IMR-90 (cell line): ENCODE measurements at regions not wholly inside any gene's neighbourhood (a gene's known extent, or its start where the extent isn't known, plus 50 kb on each side); places are given as distances from the start of the nearest gene placed in this dataset.

Experiments used
- ATAC-seq: fragments of 200-7000 bp; cut with Tn5 transposase; 2 replicates; pipeline ENCODE4 v1.9.1; 2020; ENCODE audit warnings: low read depth, mild to moderate bottlenecking, moderate library complexity
- BruUV-seq: library from RNA; stranded (reverse); fragments of 400-500 nt; replicated peaks from 2 replicates; lab custom pipeline; 2021; lab: Mats Ljungman, UMichigan
- CTCF ChIA-PET: fragments of 300-600 bp; formaldehyde crosslinking; extraction: SDS; loops from one replicate; lab custom pipeline; 2021; ENCODE audit warnings: antibody characterized with exemption; lab: Yijun Ruan, JAX
- POLR2A ChIA-PET: fragments of 300-600 bp; sonication (Branson Sonifier 250); formaldehyde crosslinking; loops from one replicate; lab custom pipeline; 2022; ENCODE audit warnings: antibody characterized with exemption; ENCODE audit not compliant: unreplicated experiment; lab: Charles Lee
- DNase-seq: peaks from one replicate; pipeline ENCODE4 v3.0.0; 2013
- H2AFZ ChIP-seq: replicated peaks from 2 replicates; pipeline ENCODE3; 2013; ENCODE audit warnings: low read length, mild to moderate bottlenecking; ENCODE audit not compliant: poor library complexity
- H2AK5ac ChIP-seq: 2 replicates; pipeline ENCODE4 v1.6.1; 2013; ENCODE audit warnings: low read depth, low read length, inconsistent platforms
- H2AK9ac ChIP-seq: replicated peaks from 2 replicates; pipeline ENCODE3; 2013; ENCODE audit warnings: mild to moderate bottlenecking, low read depth, low read length, moderate library complexity; ENCODE audit not compliant: poor library complexity
- H2BK120ac ChIP-seq: 2 replicates; pipeline ENCODE4 v1.6.1; 2013; ENCODE audit warnings: low read depth, low read length, inconsistent platforms
- H2BK15ac ChIP-seq: 3 replicates; pipeline ENCODE4 v1.6.1; 2013; ENCODE audit warnings: low read depth, low read length, inconsistent platforms
- H2BK20ac ChIP-seq: 2 replicates; pipeline ENCODE4 v1.6.1; 2013; ENCODE audit warnings: low read depth, mild to moderate bottlenecking, inconsistent platforms, low read length, moderate library complexity
- H2BK5ac ChIP-seq: 2 replicates; pipeline ENCODE4 v1.6.1; 2013; ENCODE audit warnings: mild to moderate bottlenecking, low read depth, low read length, inconsistent platforms; ENCODE audit not compliant: poor library complexity, severe bottlenecking
- H3K14ac ChIP-seq: replicated peaks from 2 replicates; pipeline ENCODE4 v1.6.1; 2013; ENCODE audit warnings: low read depth, low read length, inconsistent platforms
- H3K18ac ChIP-seq: 2 replicates; pipeline ENCODE4 v1.6.1; 2013; ENCODE audit warnings: low read depth, low read length, control low read depth
- H3K23ac ChIP-seq: 2 replicates; pipeline ENCODE4 v1.6.1; 2013; ENCODE audit warnings: low read depth, low read length, inconsistent platforms
- H3K27ac ChIP-seq: 2 replicates; pipeline ENCODE4 v1.5.1; 2013; ENCODE audit warnings: mild to moderate bottlenecking, control low read depth, low read length; ENCODE audit not compliant: insufficient read depth
- H3K27me3 ChIP-seq: 2 replicates; pipeline ENCODE4 v1.6.1; 2013; ENCODE audit warnings: low read length; ENCODE audit not compliant: control insufficient read depth, insufficient read depth
- H3K36me3 ChIP-seq: 2 replicates; pipeline ENCODE4 v1.6.1; 2013; ENCODE audit warnings: low read length, mixed read lengths; ENCODE audit not compliant: control insufficient read depth, insufficient read depth
- H3K4ac ChIP-seq: 2 replicates; pipeline ENCODE4 v1.6.1; 2013; ENCODE audit warnings: low read depth, low read length, inconsistent platforms
- H3K4me1 ChIP-seq: 2 replicates; pipeline ENCODE4 v1.6.1; 2013; ENCODE audit warnings: low read length, mixed read lengths; ENCODE audit not compliant: control insufficient read depth, insufficient read depth
- H3K4me2 ChIP-seq: 2 replicates; pipeline ENCODE4 v1.6.1; 2013; ENCODE audit warnings: low read depth, mild to moderate bottlenecking, control low read depth, low read length, moderate library complexity
- H3K4me3 ChIP-seq: 2 replicates; pipeline ENCODE4 v1.5.1; 2013; ENCODE audit warnings: low read depth, mild to moderate bottlenecking, control low read depth, low read length, moderate library complexity; ENCODE audit not compliant: insufficient read depth
- H3K56ac ChIP-seq: 2 replicates; pipeline ENCODE4 v1.6.1; 2013; ENCODE audit warnings: low read length, inconsistent platforms; ENCODE audit not compliant: insufficient read depth; ENCODE audit errors: extremely low read depth
- H3K79me1 ChIP-seq, 2 experiments: 2 replicates each; pipeline ENCODE4 v1.6.1; 2013; ENCODE audit warnings: low read length in 2 of 2, inconsistent platforms in 1 of 2, low read depth in 1 of 2
- H3K9ac ChIP-seq: 2 replicates; pipeline ENCODE4 v1.6.1; 2013; ENCODE audit warnings: low read depth, low read length, control low read depth
- H3K9me1 ChIP-seq: 2 replicates; pipeline ENCODE4 v1.6.1; 2013; ENCODE audit warnings: low read length, inconsistent platforms; ENCODE audit not compliant: insufficient read depth
- H3K9me3 ChIP-seq: 2 replicates; pipeline ENCODE4 v1.6.1; 2013; ENCODE audit warnings: low read length; ENCODE audit not compliant: control insufficient read depth, insufficient read depth
- H4K20me1 ChIP-seq: 2 replicates; pipeline ENCODE4 v1.6.1; 2013; ENCODE audit warnings: low read length, inconsistent platforms; ENCODE audit not compliant: insufficient read depth
- H4K5ac ChIP-seq: 2 replicates; pipeline ENCODE4 v1.6.1; 2013; ENCODE audit warnings: mild to moderate bottlenecking, low read depth, low read length, control low read depth
- H4K8ac ChIP-seq, 2 experiments: 2 replicates each; pipeline ENCODE4 v1.6.1; 2013; ENCODE audit warnings: low read depth in 2 of 2, low read length in 2 of 2, control low read depth in 1 of 2, inconsistent platforms in 1 of 2
- H4K91ac ChIP-seq: 2 replicates; pipeline ENCODE4 v1.6.1; 2013; ENCODE audit warnings: low read depth, low read length, inconsistent platforms; ENCODE audit not compliant: insufficient read depth
- BHLHE40 ChIP-seq: fragments of 150-350 bp; IDR thresholded peaks from 2 replicates; pipeline ENCODE4 v1.6.1; 2016; ENCODE audit warnings: mild to moderate bottlenecking, low read depth, low read length
- CEBPB ChIP-seq: IDR thresholded peaks from 2 replicates; pipeline ENCODE4 v1.6.1; 2012; ENCODE audit warnings: low read depth, low read length, improper control_type of control experiment
- CHD1 ChIP-seq: IDR thresholded peaks from 2 replicates; pipeline ENCODE4 v1.6.1; 2012; ENCODE audit warnings: low read depth, low read length, improper control_type of control experiment
- FOS ChIP-seq: fragments of 150-350 bp; IDR thresholded peaks from 2 replicates; pipeline ENCODE4 v1.6.1; 2016; ENCODE audit warnings: low read depth, low read length
- MAFK ChIP-seq: IDR thresholded peaks from 2 replicates; pipeline ENCODE4 v1.6.1; 2012; ENCODE audit warnings: low read depth, low read length, improper control_type of control experiment
- MAZ ChIP-seq: IDR thresholded peaks from 2 replicates; pipeline ENCODE4 v1.6.1; 2012; ENCODE audit warnings: low read depth, mild to moderate bottlenecking, low read length, improper control_type of control experiment, moderate library complexity, borderline replicate concordance
- MXI1 ChIP-seq: IDR thresholded peaks from 2 replicates; pipeline ENCODE4 v1.6.1; 2012; ENCODE audit warnings: low read depth, mild to moderate bottlenecking, low read length, moderate library complexity, borderline replicate concordance
- NFE2L2 ChIP-seq: fragments of 150-350 bp; IDR thresholded peaks from 2 replicates; pipeline ENCODE4 v1.6.1; 2016; ENCODE audit warnings: low read depth, mild to moderate bottlenecking, low read length
- POLR2A ChIP-seq: IDR thresholded peaks from 2 replicates; pipeline ENCODE4 v1.6.1; 2012; ENCODE audit warnings: mild to moderate bottlenecking, low read depth, low read length
- RAD21 ChIP-seq: IDR thresholded peaks from 2 replicates; pipeline ENCODE4 v1.6.1; 2012; ENCODE audit warnings: low read length, improper control_type of control experiment
- RCOR1 ChIP-seq: IDR thresholded peaks from 2 replicates; pipeline ENCODE4 v1.6.1; 2012; ENCODE audit warnings: mild to moderate bottlenecking, low read length, improper control_type of control experiment; ENCODE audit not compliant: insufficient replicate concordance
- RFX5 ChIP-seq: IDR thresholded peaks from 2 replicates; pipeline ENCODE4 v1.8.0; 2012; ENCODE audit warnings: low read depth, mild to moderate bottlenecking, low read length, moderate library complexity
- SMC3 ChIP-seq: fragments of 150-350 bp; IDR thresholded peaks from 2 replicates; pipeline ENCODE4 v1.6.1; 2016; ENCODE audit warnings: low read depth, mild to moderate bottlenecking, antibody characterized with exemption, low read length, moderate library complexity
- USF2 ChIP-seq: fragments of 150-350 bp; IDR thresholded peaks from 2 replicates; pipeline ENCODE4 v1.6.1; 2017; ENCODE audit warnings: mild to moderate bottlenecking, antibody characterized with exemption, low read length, low read depth
- WGBS, 2 experiments: methylation state at CpG; one replicate each; pipeline versions ENCODE4 v1.1.5 to v1.1.7; 2013; ENCODE audit warnings: missing lambda C conversion rate in 2 of 2; ENCODE audit not compliant: insufficient read length in 1 of 2; ENCODE audit errors: extremely low coverage in 2 of 2; 5-methylcytosine and 5-hydroxymethylcytosine counted together
- dilution Hi-C: fragments of 300-500 bp; cut with HindIII; formaldehyde crosslinking; loops from one replicate; pipeline ENCODE4 v1.14.3; 2018; ENCODE audit warnings: low sequenced_read_pairs; ENCODE audit not compliant: unreplicated experiment
- in situ Hi-C: fragments of 300-500 bp; cut with MboI; formaldehyde crosslinking; loops from 3 replicates; pipeline ENCODE4 v1.14.3; 2019; ENCODE audit warnings: low sequenced_read_pairs, inconsistent platforms, mixed read lengths
- intact Hi-C: fragments of 100-400 bp; cut with micrococcal nuclease; formaldehyde crosslinking; loops from 2 replicates; pipeline ENCODE4 v1.10.0; 2022
- TF ChIP-seq, protein P1 (sequence below): conservative IDR thresholded peaks from 2 replicates; pipeline ENCODE4 v1.5.1; 2012; ENCODE audit warnings: mild to moderate bottlenecking, low read depth, low read length, improper control_type of control experiment
- TF ChIP-seq, protein P2 (sequence below): fragments of 150-350 bp; IDR thresholded peaks from 2 replicates; pipeline ENCODE4 v1.6.1; 2016; ENCODE audit warnings: low read depth, mild to moderate bottlenecking, low read length, moderate library complexity, borderline replicate concordance

DNA sequence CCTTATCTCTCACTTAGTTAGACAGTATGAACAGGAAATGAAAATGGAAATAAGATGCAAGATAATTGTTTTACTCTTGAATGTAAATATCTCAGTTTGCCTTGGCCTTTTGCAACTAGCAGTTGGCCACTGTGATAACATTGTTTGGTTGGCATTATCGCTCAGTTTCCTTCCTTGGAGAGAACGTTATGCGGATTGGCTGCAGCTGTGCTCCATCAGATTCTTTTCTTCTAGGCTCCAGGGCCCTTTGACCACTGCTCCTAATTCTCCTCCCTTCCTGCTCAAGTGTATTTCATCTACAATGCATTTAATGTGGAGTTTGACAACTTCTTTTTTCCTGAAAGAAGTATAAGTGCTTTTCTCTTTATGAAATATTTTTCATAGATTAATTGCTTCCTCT lies 284.2 kb downstream of the ADAMTS20 start:
- no peak for DNase-seq
- Histone ChIP-seq H2BK15ac (no peak overlapping the region), H3K27me3 (no peaks in the 10 kb centered on the region), H3K4me1 (no peaks in the 10 kb centered on the region), H2BK5ac (no peak overlapping the region), H3K4me3 (no peak overlapping the region), H3K79me1 (no peaks in the 10 kb centered on the region), H3K56ac (no peak overlapping the region), H3K27ac (no peak overlapping the region), H2BK20ac (no peak overlapping the region), H4K20me1 (no peaks in the 10 kb centered on the region), H3K18ac (no peak overlapping the region; the same call in 1 of the 2 replicates), H3K36me3 (no peaks in the 10 kb centered on the region), H2AK5ac (no peak overlapping the region), H3K14ac (no peak overlapping the region), H2AFZ (no peak overlapping the region), H3K23ac (no peak overlapping the region), H4K8ac (no peak overlapping the region; a peak in 1 of 4 replicates), H2BK120ac (no peak overlapping the region), H3K4me2 (no peak overlapping the region), H4K5ac (no peak overlapping the region), H3K9me1 (no peaks in the 10 kb centered on the region), H3K9me3 (no peaks in the 10 kb centered on the region), H2AK9ac (no peak overlapping the region), H3K4ac (no peak overlapping the region), H4K91ac (no peak overlapping the region), H3K9ac (no peak overlapping the region)
- dilution Hi-C loops, result no loop called here
- no CpG with 5 or more reads among the region's 3 CpGs for WGBS, 2 experiments
- in situ Hi-C loops, result no loop called here
- ChIA-PET CTCF (interaction anchor here (2.2 kb wide), 1 partner anchor 12 kb away, joined by 5 read pairs; no protein-coding TSS in a partner anchor), POLR2A (no interaction called here)
- no peak for ATAC-seq
- intact Hi-C loops, result no loop called here
- TF ChIP-seq, protein P1, sequence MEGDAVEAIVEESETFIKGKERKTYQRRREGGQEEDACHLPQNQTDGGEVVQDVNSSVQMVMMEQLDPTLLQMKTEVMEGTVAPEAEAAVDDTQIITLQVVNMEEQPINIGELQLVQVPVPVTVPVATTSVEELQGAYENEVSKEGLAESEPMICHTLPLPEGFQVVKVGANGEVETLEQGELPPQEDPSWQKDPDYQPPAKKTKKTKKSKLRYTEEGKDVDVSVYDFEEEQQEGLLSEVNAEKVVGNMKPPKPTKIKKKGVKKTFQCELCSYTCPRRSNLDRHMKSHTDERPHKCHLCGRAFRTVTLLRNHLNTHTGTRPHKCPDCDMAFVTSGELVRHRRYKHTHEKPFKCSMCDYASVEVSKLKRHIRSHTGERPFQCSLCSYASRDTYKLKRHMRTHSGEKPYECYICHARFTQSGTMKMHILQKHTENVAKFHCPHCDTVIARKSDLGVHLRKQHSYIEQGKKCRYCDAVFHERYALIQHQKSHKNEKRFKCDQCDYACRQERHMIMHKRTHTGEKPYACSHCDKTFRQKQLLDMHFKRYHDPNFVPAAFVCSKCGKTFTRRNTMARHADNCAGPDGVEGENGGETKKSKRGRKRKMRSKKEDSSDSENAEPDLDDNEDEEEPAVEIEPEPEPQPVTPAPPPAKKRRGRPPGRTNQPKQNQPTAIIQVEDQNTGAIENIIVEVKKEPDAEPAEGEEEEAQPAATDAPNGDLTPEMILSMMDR, result no peak
- no peak for TF ChIP-seq MXI1
- TF ChIP-seq, protein P2, sequence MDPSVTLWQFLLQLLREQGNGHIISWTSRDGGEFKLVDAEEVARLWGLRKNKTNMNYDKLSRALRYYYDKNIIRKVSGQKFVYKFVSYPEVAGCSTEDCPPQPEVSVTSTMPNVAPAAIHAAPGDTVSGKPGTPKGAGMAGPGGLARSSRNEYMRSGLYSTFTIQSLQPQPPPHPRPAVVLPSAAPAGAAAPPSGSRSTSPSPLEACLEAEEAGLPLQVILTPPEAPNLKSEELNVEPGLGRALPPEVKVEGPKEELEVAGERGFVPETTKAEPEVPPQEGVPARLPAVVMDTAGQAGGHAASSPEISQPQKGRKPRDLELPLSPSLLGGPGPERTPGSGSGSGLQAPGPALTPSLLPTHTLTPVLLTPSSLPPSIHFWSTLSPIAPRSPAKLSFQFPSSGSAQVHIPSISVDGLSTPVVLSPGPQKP, result no peak
- TF ChIP-seq POLR2A, result no peak
- TF ChIP-seq MAFK, result no peak
- TF ChIP-seq FOS, result no peak
- no peak for TF ChIP-seq RFX5
- TF ChIP-seq RCOR1, result no peak
- no peak for TF ChIP-seq BHLHE40
- no peak for TF ChIP-seq CHD1
- no peak for TF ChIP-seq USF2
- TF ChIP-seq RAD21, result no peak
- no peak for TF ChIP-seq SMC3
- no peak for TF ChIP-seq CEBPB
- no peak for TF ChIP-seq MAZ
- TF ChIP-seq NFE2L2, result no peak
- BruUV-seq, result no TSS peak
